HG03108 (cell line): ENCODE measurements at regions not wholly inside any gene's neighbourhood (a gene's known extent, or its start where the extent isn't known, plus 50 kb on each side); places are given as distances from the start of the nearest gene placed in this dataset.
"Not testable (repeated sequence)": the region's sequence is repeated elsewhere in the genome, so short reads cannot be mapped to it uniquely, and the experiment has no call there.

Experiments used
- ATAC-seq: cut with Tn5 transposase; IDR thresholded peaks from one replicate; pipeline ENCODE4 v1.9.1; 2021; ENCODE audit warnings: moderate library complexity; ENCODE audit not compliant: unreplicated experiment

GRCh38 chr6:134585517-134585873 lies 267.6 kb upstream of the SGK1 start:
- ATAC-seq: no peak

GRCh38 chr6:134584847-134585516 lies 267.1 kb upstream of the SGK1 start:
- no peak for ATAC-seq

GRCh38 chr6:134577998-134578397 lies 260.1 kb upstream of the SGK1 start:
- no peak for ATAC-seq

DNA sequence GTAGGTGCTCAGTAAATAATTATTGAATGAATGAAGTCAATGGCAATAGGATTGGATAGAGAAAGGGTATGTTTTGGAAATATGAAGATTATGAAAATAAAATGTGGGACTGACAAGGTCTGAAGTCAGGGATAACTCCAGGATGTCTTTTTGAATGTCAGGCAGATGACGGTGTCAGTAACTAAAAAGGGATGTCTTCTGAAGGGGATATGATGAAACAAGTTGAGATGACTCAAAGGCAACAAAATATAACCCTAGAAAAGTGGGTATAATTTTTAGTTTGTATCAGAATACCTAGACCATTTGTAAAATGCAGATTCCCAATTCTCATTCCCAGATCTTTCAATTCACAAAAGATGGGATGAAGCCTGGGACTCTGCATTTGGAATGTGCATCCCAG lies 257.3 kb upstream of the SGK1 start:
- ATAC-seq: no peak

GRCh38 chr6:134574491-134574890 lies 256.6 kb upstream of the SGK1 start:
- ATAC-seq: no peak

DNA sequence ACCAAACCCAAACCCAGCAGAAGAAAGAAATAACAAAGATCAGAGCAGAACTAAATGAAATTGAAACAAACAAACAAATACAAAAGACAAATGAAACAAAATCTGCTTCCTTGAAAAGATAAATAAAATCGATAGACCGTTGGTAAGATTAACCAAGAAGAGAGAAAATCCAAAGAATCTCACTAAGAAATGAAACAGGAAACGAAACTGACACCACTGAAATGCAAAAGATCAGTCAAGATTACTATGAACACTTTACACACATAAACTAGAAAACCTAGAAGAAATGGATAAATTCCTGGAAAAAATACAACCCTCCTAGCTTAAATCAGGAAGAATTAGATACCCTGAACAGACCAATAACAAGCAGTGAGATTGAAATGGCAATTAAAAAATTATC lies 252.1 kb upstream of the SGK1 start:
- not testable (repeated sequence) for ATAC-seq

- no peak for ATAC-seq
Measured at GRCh38 chr6:134564705-134565104, 246.8 kb upstream of the SGK1 start.

DNA sequence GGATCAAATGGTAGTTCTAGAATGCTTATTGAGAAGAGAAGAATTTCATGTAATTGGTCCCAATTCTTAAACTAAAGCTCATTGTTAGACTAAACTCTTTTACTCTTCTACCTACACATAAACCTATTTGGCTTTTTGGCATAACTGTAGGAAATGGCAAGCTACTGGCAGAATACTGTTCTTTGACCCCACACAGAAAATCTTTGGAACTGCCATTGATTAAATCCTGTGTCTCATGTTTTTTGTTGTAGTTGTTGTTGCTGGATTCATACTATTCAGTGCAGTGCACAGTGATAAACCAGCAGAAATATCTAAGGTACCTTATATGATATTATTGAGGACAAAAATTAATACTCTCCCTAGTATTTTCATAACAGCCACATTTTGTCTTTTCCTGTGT lies 242.1 kb upstream of the SGK1 start:
- ATAC-seq: no peak

DNA sequence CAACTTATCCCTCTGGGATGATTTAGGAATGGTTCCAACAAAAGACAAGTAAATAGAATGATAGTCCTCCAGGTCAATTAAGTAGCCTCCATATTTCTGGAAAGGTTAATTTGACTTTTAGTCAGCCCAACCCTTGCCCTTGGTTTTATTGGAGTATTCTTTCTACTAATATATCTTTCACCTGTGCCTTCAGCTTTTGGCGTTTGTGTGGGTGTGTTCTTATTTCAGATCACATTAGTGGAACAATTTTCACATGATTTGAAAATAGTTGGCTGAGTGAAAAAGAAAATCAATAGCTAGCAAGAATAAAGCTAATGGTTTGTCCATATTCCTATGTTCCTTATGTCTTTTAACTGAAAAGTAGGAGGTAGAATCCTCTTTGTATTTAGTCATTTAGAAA lies 239.6 kb upstream of the SGK1 start:
- ATAC-seq: no peak

DNA sequence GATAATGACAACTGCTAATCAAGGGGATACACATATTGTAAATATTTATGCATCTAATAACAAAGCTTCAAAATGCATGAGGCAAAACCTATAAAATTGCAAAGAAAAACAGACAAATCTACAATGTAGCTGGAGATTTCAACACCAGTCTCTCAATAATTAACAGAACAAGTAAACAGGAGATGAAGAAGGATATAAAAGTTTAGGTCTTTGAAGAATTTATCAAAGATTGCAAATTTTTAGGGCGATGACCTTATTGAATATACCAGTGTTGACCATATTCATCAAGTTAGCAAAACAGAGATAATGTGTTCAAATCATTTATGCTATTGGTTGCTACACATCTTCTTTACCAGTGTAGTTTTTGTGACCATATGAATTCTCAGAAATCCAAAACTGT lies 237.8 kb upstream of the SGK1 start:
- ATAC-seq: no peak

DNA sequence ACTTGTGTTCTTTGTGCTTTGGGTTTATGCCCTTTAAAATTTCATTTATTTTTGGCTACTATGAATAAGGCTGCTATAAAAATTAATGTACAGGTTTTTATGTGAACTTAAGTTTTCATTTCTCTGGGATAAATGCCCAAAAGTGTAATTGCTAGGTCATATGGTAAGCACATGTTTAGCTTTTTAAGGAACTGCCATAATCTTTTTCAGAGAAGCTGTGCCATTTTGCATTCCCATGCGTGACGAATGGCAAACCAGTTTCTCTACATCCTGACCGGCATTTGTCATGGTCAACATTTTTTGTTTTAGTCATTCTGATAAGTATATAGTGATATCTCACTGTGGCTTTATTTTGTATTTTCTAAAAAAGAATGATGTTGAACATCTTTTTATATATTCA lies 236.0 kb upstream of the SGK1 start:
- no peak for ATAC-seq

GRCh38 chr6:134551245-134551960 lies 233.5 kb upstream of the SGK1 start:
- no peak for ATAC-seq

DNA sequence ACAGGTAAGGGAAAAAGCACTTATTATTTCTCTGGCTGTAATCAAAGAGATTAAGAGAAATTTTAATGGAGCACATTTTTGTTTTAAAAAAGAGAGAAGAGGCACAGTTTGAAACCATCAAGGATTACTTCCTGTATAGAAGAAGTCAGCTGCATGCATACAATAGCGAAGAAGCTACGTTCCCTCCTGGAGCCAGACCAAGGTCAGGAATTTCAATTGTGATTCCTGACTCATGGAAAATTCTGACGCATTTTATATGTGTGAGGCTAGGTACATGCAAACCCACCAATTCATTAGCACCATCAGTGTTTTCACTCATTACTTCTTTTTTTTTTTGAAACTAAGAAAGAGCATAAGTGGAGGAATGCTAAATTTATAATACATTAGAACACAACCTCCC lies 232.7 kb upstream of the SGK1 start:
- no peak for ATAC-seq

DNA sequence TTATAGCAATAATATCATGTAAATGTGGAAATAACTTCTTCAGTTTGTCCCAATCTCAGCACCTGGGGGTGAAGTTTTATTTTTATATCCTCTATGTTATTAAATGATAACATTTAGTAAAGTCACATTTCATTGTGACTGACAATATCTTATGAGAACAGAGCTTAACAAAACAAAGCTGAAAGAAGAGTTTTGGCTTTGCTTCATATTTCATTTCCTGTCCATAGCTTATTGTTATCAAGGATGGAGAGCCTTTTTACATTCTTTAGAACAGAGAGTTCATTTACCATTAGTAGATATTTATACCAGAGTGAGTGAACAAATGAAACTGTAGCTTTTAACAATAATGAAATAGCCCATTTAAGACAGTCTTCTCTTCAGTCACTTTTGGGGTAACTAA lies 231.9 kb upstream of the SGK1 start:
- ATAC-seq: no peak

DNA sequence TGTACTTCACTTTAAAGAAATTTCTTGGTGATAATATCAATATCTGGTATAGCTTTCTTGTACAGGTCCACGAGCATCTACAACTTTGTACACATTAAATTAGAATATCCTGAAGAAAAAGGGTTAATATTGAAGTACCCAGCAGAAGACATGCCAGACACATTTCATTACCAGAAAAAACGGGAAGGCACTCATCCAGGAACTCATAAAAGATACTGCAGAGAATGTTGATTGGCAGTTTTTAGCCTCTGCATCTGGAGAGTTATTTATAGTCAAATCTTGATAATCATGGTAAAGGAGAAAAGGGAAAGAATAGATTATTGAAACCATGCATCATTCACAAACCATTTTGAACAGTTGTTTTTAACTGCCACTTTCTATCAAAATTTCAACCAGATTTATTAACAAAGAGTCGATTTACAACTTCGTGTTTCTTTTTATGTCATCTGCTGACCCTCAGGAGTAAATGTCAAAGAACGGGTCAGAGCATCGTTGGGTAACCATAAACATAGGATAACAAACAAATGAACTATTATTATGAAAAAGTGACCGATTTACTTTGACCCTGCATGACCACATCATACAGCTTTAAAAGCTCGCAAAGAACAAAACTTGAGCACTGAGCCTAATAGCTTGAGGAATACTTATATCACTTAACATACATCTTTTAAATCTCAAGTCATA lies 229.2 kb upstream of the SGK1 start:
- ATAC-seq: no peak

DNA sequence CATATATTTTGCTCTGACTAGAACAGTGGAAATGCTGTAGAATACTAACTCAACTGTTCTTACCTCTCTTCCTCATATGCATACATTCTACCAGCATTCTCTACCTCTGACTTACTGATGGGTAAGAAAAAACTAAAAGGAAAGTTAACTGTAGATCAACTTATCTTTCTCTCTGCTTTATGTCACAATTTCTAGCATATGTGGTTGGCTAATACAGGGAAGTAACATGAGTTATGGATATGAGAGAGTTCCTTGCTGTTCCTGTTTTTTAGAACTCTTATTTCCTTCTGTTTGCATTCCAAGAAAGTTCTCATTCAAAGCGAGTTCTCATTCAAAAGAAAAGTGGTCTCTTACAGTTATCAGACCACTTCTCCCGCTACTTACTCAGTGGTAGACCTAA lies 226.8 kb upstream of the SGK1 start:
- ATAC-seq: no peak

DNA sequence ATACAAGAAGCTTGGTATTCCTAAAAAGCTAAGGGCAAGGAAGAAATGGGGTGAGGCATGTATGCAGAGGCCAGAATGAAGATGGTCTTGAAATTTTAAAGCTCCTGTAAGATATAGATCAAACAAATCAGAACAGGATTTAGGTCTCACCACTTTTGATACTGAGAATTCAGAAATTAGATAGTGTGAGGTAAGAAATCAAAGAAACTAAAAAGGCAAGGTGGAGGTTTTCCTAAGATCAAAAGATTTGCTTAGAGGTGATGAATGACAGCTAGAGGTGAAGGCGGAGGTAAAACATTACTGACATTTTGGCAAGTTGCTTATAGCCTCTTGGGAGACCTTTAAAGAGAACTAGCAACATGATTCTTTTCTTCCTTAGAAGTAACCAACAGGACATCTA lies 225.2 kb upstream of the SGK1 start:
- ATAC-seq: no peak

- ATAC-seq: no peak
Measured at GRCh38 chr6:134541001-134541400, 223.1 kb upstream of the SGK1 start.

DNA sequence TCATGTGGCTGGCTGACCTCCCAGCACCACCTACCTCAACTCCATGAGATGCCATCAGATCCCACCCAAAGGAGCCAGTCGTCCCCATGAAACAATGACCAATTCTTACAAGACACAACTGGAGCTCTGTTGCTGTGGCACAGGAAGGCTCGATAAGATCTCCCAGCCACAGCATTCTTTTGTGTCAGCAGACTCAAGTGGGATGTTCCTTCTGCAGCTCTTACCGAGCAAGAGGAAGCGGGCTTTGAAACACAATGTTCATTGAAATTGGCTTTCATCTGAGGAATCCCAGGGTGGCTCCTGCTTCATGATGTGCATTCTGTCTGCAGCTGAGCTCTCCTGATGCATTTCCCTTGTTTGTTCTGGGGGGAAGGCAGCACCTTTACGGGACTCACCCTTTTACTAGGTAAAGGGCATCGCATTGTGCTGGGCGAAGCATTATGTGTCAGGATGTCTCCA lies 222.0 kb upstream of the SGK1 start:
- ATAC-seq: no peak

DNA sequence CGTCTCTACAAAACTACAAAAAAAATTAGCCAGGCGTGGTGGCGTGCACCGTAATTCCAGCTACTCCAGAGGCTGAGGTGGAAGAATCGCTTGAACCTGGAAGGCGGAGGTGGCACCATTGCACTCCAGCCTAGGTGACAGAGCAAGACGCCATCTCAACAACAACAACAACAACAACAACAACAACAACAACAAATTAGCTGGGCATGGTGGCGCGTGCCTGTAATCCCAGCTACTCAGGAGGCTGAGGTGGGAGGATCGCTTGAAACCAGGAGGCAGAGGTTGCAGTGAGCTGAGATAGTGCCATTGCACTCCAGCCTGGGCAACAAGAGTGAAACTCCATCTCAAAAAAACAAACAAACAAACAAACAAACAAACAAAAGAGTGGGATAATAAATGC lies 219.9 kb upstream of the SGK1 start:
- ATAC-seq: not testable (repeated sequence)

- no peak for ATAC-seq
Measured at GRCh38 chr6:134537146-134537555, 219.2 kb upstream of the SGK1 start.

- no peak for ATAC-seq
Measured at GRCh38 chr6:134535831-134536230, 217.9 kb upstream of the SGK1 start.
